ENCODE measurements at regions not wholly inside any gene's neighbourhood (a gene's known extent, or its start where the extent isn't known, plus 50 kb on each side); places are given as distances from the start of the nearest gene placed in this dataset.

DNA sequence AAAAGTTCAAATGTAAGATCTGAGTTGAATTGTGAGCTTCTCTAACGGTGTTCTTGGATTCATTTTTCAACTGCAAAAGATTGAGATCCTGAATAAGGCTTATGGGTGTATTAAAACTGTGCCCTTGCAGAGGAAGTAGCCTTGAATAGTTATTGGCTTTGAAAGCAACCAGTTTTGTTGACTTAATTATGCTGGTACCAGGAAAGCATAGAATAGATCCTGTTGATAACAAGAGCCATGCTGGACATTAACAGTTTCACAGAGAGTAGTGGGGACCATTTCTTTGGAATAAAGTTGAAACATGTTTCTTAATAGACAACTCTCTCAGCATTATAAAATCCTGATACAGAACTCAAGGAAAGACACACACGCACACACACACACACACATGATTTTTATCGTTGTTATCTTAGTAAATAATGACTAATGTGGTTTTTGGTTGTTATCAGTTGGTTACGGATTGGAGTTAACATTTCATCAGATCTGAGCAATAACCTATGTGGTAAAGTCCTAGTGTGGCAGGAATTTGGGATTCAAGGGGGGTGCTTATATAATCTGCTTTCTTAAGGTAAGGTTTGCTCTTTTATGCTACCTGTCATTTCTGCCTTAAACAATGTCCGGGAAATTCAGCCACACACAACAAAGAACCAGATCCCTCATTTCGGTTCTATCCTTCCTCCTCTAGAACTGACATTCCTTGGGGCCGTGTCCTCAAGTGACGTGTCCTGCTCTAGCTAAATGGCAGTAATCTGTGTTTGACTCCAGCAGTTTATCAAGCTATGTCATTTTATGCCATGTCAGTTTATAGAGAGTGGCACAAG, 330.9 kb downstream of the CHRM3 start:
- no peak overlapping the region for H3K27ac ChIP-seq (ENCODE audit: low read length)
- H3K79me2 ChIP-seq (ENCODE audit: low read length), result no peaks in the 10 kb centered on the region
- no peaks in the 10 kb centered on the region for H3K9me2 ChIP-seq (replicated peaks; ENCODE audit: insufficient read depth, low read length)
- no peaks in the 10 kb centered on the region for H3K4me1 ChIP-seq (ENCODE audit: low read length)
- H3K4me3 ChIP-seq (ENCODE audit: low read length), result no peak overlapping the region
- H3K9ac ChIP-seq (ENCODE audit: low read length), result no peak overlapping the region
- no peak for DNase-seq
- H4K20me1 ChIP-seq (ENCODE audit: insufficient read depth, low read length), result no peaks in the 10 kb centered on the region
- no peaks in the 10 kb centered on the region for H3F3A ChIP-seq (ENCODE audit: insufficient read depth, low read length)
- TF ChIP-seq EZH2 (optimal IDR thresholded peaks at IDR 0.05; ENCODE audit: low read depth, low read length) (no peak), EZH2phosphoT487 (IDR thresholded peaks at IDR 0.05; ENCODE audit: low read length) (no peak)
- TF ChIP-seq, protein P1, sequence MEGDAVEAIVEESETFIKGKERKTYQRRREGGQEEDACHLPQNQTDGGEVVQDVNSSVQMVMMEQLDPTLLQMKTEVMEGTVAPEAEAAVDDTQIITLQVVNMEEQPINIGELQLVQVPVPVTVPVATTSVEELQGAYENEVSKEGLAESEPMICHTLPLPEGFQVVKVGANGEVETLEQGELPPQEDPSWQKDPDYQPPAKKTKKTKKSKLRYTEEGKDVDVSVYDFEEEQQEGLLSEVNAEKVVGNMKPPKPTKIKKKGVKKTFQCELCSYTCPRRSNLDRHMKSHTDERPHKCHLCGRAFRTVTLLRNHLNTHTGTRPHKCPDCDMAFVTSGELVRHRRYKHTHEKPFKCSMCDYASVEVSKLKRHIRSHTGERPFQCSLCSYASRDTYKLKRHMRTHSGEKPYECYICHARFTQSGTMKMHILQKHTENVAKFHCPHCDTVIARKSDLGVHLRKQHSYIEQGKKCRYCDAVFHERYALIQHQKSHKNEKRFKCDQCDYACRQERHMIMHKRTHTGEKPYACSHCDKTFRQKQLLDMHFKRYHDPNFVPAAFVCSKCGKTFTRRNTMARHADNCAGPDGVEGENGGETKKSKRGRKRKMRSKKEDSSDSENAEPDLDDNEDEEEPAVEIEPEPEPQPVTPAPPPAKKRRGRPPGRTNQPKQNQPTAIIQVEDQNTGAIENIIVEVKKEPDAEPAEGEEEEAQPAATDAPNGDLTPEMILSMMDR (IDR thresholded peaks at IDR 0.05; ENCODE audit: low read length), result no peak
- no peaks in the 10 kb centered on the region for H3K9me3 ChIP-seq (replicated peaks; ENCODE audit: insufficient read depth, low read length)
- no peak overlapping the region for H2AFZ ChIP-seq (ENCODE audit: low read length)
- no peak overlapping the region for H3K4me2 ChIP-seq (ENCODE audit: low read depth, low read length)
- no peaks in the 10 kb centered on the region for H3K27me3 ChIP-seq (replicated peaks; ENCODE audit: insufficient read depth, low read length)
- no peaks in the 10 kb centered on the region for H3K36me3 ChIP-seq (replicated peaks; ENCODE audit: insufficient read depth, low read length)

DNA sequence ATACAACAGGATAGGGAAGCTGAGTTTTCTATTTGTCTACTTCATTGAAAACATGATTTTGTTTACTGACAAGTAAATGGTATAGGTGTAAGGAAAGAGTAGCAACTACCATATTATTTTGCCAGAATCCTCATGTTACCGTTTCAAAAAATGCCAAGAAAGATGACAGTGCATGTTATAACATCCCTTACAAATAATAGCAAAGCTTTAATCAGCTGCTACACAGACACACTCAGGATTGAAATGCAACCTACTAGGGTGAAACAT, 331.5 kb downstream of the CHRM3 start:
- H3K9me3 ChIP-seq (replicated peaks; ENCODE audit: insufficient read depth, low read length), result no peaks in the 10 kb centered on the region
- H3K27ac ChIP-seq (ENCODE audit: low read length), result no peak overlapping the region
- no peaks in the 10 kb centered on the region for H3K79me2 ChIP-seq (ENCODE audit: low read length)
- no peaks in the 10 kb centered on the region for H3K4me1 ChIP-seq (ENCODE audit: low read length)
- no peaks in the 10 kb centered on the region for H4K20me1 ChIP-seq (ENCODE audit: insufficient read depth, low read length)
- H3K36me3 ChIP-seq (replicated peaks; ENCODE audit: insufficient read depth, low read length), result no peaks in the 10 kb centered on the region
- H3K4me2 ChIP-seq (ENCODE audit: low read depth, low read length), result no peak overlapping the region
- no peak for DNase-seq
- no peak overlapping the region for H2AFZ ChIP-seq (ENCODE audit: low read length)
- no peaks in the 10 kb centered on the region for H3F3A ChIP-seq (ENCODE audit: insufficient read depth, low read length)
- no peaks in the 10 kb centered on the region for H3K9me2 ChIP-seq (replicated peaks; ENCODE audit: insufficient read depth, low read length)
- TF ChIP-seq, protein P1 (IDR thresholded peaks at IDR 0.05; ENCODE audit: low read length), result no peak
- TF ChIP-seq EZH2 (optimal IDR thresholded peaks at IDR 0.05; ENCODE audit: low read depth, low read length) (no peak), EZH2phosphoT487 (IDR thresholded peaks at IDR 0.05; ENCODE audit: low read length) (no peak)
- H3K27me3 ChIP-seq (replicated peaks; ENCODE audit: insufficient read depth, low read length), result no peaks in the 10 kb centered on the region
- H3K9ac ChIP-seq (ENCODE audit: low read length), result no peak overlapping the region
- no peak overlapping the region for H3K4me3 ChIP-seq (ENCODE audit: low read length)

DNA sequence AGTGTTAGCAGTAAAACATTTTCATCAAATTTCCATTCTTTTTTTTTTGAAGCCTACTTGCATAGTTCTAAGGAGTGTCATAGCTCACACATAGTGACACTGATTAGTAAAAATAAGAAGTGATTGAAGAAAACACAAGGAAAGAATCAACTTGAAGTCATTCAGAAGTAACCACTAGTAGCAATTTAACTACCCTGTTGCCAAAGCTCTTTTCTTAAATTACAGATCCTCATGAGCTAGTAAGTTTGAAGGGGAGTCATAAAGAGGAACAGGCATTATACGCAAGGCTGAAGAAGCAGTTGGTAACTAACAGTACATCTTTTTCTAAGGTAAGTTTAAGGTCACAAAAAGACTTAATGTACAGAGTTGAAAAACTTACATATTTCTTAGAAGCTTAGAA, 332.2 kb downstream of the CHRM3 start:
- Histone ChIP-seq H3K4me1 (ENCODE audit: low read length) (no peaks in the 10 kb centered on the region), H2AFZ (ENCODE audit: low read length) (no peak overlapping the region), H3K79me2 (ENCODE audit: low read length) (no peaks in the 10 kb centered on the region), H3K9me3 (replicated peaks; ENCODE audit: insufficient read depth, low read length) (no peaks in the 10 kb centered on the region), H4K20me1 (ENCODE audit: insufficient read depth, low read length) (no peaks in the 10 kb centered on the region), H3K4me2 (ENCODE audit: low read depth, low read length) (no peak overlapping the region), H3F3A (ENCODE audit: insufficient read depth, low read length) (no peaks in the 10 kb centered on the region), H3K27ac (ENCODE audit: low read length) (no peak overlapping the region), H3K27me3 (replicated peaks; ENCODE audit: insufficient read depth, low read length) (no peaks in the 10 kb centered on the region), H3K4me3 (ENCODE audit: low read length) (no peak overlapping the region), H3K9me2 (replicated peaks; ENCODE audit: insufficient read depth, low read length) (no peaks in the 10 kb centered on the region), H3K36me3 (replicated peaks; ENCODE audit: insufficient read depth, low read length) (no peaks in the 10 kb centered on the region), H3K9ac (ENCODE audit: low read length) (no peak overlapping the region)
- TF ChIP-seq EZH2 (optimal IDR thresholded peaks at IDR 0.05; ENCODE audit: low read depth, low read length), result no peak
- TF ChIP-seq, protein P1 (IDR thresholded peaks at IDR 0.05; ENCODE audit: low read length), result no peak
- no peak for TF ChIP-seq EZH2phosphoT487 (IDR thresholded peaks at IDR 0.05; ENCODE audit: low read length)
- DNase-seq, result no peak
